Stimulated activated CD8-positive, alpha-beta memory T cell treated with anti-CD3 and anti-CD28 coated beads, Interleukin-4, amount 100 ng/mL, for 24 hours (primary cell): ENCODE measurements at regions not wholly inside any gene's neighbourhood (a gene's known extent, or its start where the extent isn't known, plus 50 kb on each side); places are given as distances from the start of the nearest gene placed in this dataset.
"Not testable (repeated sequence)": the region's sequence is repeated elsewhere in the genome, so short reads cannot be mapped to it uniquely, and the experiment has no call there.

Experiments
- DNase-seq: peaks from one replicate; pipeline ENCODE4 v3.0.0-alpha.2; 2020; ENCODE audit warnings: low read depth

- not testable (repeated sequence) for DNase-seq
Measured at GRCh38 chrX:150125045-150125444, 186.8 kb upstream of the EOLA2 start.

GRCh38 chrX:150127216-150127615, 188.9 kb upstream of the EOLA2 start:
- DNase-seq, result no peak

GRCh38 chrX:150143721-150144440, 205.6 kb upstream of the EOLA2 start:
- no peak for DNase-seq

GRCh38 chrX:150146271-150146896, 208.1 kb upstream of the EOLA2 start:
- DNase-seq, result no peak

GRCh38 chrX:150148749-150149672, 210.7 kb upstream of the EOLA2 start:
- DNase-seq, result no peak

GRCh38 chrX:150150076-150150779, 211.9 kb upstream of the EOLA2 start:
- no peak for DNase-seq

- DNase-seq, result no peak
Measured at GRCh38 chrX:150150780-150151125, 212.4 kb upstream of the MAMLD1 start.

GRCh38 chrX:150152036-150152435, 211.1 kb upstream of the MAMLD1 start:
- no peak for DNase-seq

- no peak for DNase-seq
Measured at GRCh38 chrX:150152546-150152945, 210.6 kb upstream of the MAMLD1 start.

GRCh38 chrX:150155436-150156035, 207.6 kb upstream of the MAMLD1 start:
- no peak for DNase-seq

GRCh38 chrX:150156615-150157014, 206.5 kb upstream of the MAMLD1 start:
- DNase-seq, result no peak

GRCh38 chrX:150157291-150157690, 205.8 kb upstream of the MAMLD1 start:
- DNase-seq, result no peak

- DNase-seq, result no peak
Measured at GRCh38 chrX:150158554-150159332, 204.4 kb upstream of the MAMLD1 start.

- no peak for DNase-seq
Measured at GRCh38 chrX:150159537-150159936, 203.6 kb upstream of the MAMLD1 start.

GRCh38 chrX:150160656-150161055, 202.5 kb upstream of the MAMLD1 start:
- no peak for DNase-seq

GRCh38 chrX:150161193-150161592, 201.9 kb upstream of the MAMLD1 start:
- no peak for DNase-seq

GRCh38 chrX:150162141-150162540, 201.0 kb upstream of the MAMLD1 start:
- no peak for DNase-seq

- DNase-seq, result no peak
Measured at GRCh38 chrX:150163221-150163930, 199.7 kb upstream of the MAMLD1 start.

- DNase-seq, result no peak
Measured at GRCh38 chrX:150163956-150164726, 199.0 kb upstream of the MAMLD1 start.
